HG02970 (cell line): ENCODE measurements at regions not wholly inside any gene's neighbourhood (a gene's known extent, or its start where the extent isn't known, plus 50 kb on each side); places are given as distances from the start of the nearest gene placed in this dataset.
"Not testable (repeated sequence)": the region's sequence is repeated elsewhere in the genome, so short reads cannot be mapped to it uniquely, and the experiment has no call there.

Source experiments
- ATAC-seq: cut with Tn5 transposase; IDR thresholded peaks from one replicate; pipeline ENCODE4 v1.9.1; 2021; ENCODE audit warnings: mild to moderate bottlenecking, moderate library complexity, moderate number of reproducible peaks; ENCODE audit not compliant: unreplicated experiment, low FRiP score

DNA sequence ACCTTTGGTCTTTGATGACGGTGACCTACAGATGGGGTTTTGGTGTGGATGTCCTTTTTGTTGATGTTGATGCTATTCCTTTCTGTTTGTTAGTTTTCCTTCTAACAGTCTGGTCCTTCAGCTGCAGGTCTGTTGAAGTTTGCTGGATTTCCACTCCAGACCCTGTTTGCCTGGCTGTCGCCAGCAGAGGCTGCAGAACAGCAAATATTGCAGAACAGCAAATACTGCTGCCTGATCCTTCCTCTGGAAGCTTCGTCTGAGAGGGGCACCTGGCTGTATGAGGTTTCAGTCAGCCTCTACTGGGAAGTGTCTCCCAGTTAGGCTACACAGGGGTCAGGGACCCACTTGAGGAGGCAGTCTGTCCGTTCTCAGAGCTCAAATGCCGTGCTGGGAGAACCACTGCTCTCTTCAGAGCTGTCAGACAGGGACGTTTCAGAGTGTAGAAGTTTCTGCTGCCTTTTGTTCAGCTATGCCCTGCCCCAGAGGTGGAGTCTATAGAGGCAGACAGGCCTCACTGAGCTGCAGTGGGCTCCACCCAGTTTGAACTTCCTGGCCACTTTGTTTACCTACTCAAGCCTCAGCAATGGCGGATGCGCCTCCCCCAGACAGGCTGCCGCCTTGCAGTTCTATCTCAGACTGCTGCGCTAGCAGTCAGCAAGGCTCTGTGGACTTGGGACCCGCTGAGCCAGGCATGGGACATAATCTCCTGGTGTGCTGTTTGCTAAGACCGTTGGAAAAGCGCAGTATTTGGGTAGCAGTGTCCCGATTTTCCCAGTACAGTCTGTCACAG, 156.4 kb upstream of the NR3C2 start:
- ATAC-seq = not testable (repeated sequence)

DNA sequence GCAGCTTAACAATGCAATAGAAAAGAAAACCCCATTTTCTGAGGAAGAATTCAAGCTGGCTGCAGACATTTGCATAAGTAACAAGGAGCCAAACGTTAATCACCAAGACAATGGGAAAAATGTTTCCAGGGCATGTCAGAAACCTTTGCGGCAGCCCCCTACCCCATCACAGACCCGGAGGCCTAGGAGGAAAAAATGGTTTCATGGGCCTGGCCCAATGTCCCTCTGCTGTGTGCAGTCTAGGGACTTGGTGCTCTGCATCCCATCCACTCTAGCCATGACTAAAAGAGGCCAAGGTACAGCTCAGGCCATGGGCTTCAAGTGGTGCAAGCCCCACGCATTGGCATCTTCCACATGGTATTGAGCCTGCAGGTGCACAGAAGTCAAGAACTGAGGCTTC, 147.0 kb upstream of the NR3C2 start:
- ATAC-seq = no peak

DNA sequence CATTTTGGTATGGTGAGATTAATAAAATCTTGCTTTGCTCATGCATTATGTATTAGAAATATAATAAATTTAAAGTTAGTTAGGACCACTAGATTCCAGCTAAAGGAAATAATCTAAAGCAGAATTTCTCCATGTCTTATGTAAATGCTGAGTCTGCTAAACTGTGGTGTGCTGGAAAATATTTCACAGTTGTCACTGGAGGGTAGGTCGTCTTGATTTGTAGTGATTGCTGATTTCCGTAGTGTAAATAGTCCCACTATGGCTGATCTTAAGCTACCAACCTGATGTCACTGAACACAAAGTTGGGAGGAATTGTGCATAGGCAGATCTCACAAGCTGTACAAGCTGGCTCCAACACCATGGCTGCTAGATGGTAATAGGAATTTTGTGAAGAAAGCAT, 133.4 kb upstream of the NR3C2 start:
- no peak for ATAC-seq

DNA sequence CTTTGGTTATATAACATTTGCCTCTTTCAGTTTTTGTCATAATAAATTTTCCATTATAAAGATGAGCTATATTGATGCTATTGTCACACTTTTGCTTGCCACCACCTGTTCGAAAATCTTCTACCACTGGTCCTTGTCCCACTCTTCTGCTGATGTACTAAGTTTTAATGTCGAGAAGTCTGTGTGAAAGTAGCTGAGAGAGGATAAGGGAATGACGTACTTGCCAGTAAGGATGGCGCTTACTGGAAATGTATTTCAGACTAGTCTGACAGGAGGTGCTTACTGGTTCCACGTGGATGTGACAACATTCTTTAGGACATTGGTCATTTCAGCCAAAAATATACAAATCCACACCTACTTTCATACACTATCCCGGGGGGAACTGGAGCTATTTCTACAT, 132.7 kb upstream of the NR3C2 start:
- no peak for ATAC-seq

DNA sequence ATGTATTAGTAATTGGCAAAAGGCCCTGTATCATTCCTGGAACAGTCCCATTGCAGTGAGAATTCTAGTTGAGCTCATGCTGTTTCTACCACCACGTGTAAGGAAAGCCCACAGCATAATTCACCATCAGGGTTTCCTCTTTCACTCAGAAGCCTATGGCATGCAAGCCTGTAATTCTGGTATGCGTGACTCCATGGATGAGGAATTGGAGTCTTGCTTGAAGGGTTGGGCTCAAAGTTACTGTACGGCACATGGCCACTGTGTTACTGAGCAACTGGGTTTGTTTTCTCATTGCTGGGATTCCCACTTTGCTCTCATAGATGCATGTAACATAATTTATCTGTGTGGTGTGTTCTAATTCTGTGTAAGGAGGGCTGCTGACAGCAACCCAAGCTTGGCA, 132.3 kb upstream of the NR3C2 start:
- ATAC-seq = no peak

DNA sequence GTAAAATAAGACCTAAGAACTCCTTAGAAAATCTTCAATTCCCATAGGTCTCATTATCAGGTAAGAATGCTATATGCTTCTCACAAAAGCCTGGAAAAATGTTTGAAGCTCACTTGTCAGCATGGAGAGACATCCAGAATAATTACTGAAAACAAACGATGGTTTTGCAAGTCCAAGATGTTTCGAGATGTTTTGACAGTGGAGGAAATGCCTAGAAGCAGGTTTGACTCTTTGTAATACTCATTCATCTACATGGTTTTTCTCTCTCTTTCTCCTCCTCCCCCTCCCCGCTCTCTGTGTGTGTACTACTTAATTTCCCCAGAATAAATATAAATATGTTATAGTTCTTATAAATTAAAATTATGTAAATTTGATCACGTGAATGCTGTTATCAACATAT, 131.9 kb upstream of the NR3C2 start:
- ATAC-seq = no peak

DNA sequence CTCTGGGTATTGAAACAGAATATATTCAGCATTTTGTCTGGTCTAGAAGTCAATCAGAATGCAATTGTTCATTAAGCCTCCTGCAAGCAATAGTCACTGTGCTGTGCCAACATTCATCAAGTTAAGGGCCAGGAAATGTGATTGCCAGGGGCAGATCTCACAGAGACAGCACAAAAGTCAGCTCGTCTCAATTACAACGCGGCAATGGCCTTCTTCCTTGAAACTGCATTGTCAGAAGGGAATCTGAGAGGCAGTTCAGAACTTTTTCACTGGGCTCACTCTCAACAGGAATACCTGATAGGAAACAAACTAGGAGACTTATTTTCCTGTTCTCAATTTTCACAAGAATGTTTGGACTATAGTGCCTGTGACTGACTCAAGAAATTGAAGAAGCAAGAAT, 131.1 kb upstream of the NR3C2 start:
- ATAC-seq = no peak

DNA sequence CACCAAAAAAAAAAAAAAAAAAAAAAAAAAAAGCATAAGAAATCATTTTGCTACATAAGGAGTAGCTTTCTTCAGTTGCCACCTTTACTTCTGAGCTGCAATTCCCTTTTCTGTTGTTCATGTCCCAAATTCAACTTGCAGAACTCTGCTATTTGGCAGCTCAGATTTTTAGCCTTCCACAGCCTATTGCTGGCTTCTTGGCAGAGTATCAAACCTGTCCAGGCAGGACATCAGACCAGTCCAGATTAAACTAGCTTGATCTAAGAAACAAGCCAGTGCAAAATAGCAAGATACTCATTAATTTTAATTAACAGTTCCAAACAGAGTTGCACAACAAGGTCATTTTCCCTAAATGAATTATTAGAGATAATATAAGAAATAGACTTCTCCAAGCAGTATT, 123.6 kb upstream of the NR3C2 start:
- no peak for ATAC-seq

DNA sequence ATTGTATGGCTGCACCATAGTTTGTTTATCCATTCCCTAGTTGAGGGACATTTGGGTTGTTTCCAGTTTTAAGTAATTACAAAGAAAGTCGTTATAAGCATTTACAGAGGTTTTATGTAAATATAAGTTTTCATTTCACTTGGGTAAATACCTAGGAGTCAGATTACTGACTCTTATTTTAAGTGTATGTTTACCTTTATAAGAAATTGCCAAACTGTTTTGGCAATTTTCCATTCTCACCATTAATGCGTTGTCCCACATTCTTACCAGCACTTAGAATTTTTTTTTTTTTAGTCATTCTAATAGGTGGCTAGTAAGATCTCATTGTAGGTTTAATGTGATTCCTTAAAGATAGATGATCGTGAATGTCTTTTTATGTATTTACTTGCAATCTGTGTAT, 121.5 kb upstream of the NR3C2 start:
- no peak for ATAC-seq

DNA sequence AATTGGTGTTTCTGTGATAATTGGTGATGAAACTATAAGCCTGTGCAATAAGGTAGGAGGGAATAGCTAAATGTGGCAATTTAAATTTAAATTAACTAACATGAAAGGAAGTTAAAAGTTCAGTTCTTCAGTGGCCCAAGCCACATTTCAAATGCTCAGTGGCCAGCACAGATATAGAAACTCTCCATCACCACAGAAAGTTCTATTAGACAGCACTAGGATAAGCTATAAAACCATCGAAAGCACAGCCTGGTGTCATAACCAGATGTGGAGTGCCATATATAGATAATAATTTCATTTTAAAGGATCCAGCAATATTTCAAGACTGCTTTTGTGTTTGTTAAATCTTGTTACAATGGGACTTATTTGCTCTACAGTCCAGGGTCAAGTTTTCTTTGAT, 119.3 kb upstream of the NR3C2 start:
- ATAC-seq = no peak

DNA sequence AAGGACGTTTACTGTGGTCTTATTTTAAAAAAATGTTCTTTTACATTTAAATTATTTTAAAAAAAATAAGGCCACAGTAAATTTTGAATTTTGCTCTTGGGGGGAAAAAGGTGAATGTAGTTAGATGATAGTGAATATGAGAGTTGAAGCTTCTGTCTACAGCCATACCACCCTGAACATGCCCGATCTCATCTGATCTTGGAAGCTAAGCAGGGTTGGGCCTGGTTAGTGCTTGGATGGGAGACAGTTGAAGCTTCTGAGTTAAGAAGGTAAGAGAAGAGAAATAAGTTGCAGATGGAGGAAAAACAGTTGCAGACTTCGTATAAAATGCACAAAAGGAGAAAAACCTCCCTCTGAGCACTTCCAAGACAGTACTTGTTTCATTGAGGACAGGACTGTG, 115.6 kb upstream of the NR3C2 start:
- no peak for ATAC-seq

DNA sequence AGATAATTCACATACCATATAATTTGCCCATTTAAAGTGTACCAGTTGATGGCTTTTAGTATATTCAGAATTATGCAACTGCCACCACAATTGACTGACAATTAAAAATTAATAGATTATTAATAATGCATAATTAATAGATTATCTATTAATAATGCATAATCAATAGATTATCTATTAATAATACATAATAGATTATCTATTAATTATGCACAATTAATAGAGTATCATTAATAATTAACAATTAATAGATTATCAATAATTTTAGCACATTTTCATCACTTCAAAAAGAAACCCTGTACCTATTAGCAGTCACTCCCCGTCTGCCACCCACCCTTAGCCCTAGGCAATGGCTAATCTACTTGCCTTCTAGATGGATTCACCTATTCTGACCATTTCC, 108.6 kb upstream of the NR3C2 start:
- no peak for ATAC-seq

DNA sequence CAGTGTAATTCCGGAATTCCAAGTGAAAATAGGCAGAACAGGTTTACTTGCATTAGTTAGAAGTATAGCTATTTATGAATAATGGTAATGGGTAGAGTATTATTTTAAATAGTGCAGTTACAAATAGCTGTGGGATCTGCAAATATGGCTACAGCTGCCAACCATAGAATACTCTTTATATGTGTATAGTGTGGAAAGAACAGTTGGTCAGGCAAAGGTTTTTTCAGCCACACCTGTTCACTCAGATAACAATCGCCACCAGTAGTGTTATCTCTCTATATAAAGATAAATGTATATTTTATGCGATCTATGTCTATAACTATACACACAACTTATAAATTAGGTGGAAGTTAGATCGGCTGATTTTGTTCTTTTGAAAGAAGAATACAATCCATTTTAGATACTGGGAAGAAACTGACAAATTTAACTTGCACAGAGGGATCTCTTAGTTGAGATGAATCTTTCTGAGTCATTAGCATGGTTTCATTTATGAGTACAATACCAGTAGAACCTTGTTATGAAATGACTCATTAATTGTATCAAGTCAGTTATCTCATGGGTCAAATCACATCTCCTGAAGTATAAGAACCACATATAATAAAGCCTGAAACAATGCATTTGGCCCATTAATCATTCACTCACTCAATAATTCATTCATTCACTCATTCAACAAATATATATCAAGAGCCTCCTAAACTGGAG, 100.9 kb upstream of the NR3C2 start:
- no peak for ATAC-seq

DNA sequence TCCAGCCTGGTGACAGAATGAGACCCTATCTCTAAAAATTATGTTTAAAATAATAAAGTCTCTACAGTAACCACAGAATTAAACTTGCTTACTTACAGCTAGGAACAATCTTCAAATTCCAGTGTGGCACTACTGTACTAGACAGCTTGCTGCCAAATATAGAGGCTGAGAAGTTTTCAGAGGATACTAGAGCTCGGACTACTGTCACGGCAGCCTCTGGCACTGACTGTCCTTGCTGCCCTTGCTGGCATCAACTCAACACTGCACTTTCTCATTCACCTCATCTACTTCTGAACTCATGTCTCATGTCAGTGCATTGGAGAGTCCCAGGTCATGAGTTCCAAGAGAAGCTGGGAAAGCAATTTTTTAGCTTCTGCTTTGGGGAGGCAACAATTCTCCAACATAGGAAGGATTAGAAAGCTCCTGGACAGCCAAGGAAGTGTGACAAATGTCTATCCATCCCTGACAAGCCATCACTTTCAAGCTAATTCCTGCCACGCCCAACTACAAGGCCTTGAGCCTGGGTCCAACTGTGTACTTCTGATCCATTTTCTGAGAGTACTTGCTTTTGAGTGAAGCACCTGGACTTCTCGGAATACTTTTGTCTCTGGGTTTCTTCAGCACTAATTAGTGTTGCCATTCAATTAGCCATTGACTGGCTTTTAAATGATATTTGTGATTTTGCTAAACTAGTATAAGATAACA, 98.6 kb upstream of the NR3C2 start:
- ATAC-seq = no peak

DNA sequence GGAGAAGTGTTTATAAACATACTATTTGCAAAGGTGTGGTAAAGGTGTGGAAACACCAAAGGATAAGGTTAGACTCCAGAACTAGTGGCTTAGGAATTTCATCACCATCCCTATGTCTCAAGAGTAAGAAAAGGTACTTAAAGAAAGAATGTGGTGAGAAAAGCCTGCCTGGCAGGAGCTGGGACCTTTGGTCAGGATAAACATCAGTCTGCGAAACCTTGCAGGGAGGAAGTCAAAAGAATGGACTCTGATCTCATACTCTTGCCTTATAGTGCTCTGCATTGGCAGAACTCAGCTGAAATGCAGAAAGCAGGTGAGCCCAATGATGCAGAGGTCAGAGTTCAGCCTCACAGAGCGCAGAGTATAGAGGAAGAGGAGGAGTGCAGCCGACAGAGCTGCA, 97.2 kb upstream of the NR3C2 start:
- ATAC-seq = no peak

DNA sequence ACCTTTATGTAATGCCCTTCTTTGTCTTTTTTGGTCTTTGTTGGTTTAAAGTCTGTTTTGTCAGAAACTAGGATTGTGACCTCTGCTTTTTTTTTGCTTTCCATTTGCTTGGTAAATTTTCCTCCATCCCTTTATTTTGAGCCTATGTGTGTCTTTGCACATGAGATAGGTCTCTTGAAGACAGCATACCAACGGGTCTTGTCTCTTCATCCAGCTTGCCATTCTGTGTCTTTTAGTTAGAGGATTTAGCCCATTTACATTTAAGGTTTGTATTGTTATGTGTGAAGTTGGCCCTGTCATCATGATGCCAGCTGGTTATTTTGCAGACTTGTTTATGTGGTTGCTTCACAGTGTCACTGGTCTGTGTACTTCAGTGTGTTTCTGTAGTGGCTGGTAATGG, 91.6 kb upstream of the NR3C2 start:
- not testable (repeated sequence) for ATAC-seq

DNA sequence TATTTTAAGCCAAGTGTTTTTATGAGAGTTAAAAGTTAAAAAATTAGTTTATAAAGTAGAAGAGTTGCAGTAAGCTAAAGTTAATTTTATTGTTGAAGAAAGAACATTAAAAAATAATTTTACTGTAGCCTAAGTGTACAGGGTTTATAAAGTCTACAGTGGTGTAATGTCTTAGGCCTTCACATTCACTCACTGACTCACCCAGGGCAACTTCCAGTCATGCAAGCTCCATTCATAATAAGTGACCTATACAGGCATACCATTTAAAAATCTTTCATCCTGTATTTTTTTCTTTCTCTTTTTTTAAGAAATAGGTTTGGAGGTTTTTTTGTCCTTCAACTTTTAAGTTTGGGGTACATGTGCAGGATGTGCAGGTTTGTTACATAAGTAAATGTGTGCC, 87.9 kb upstream of the NR3C2 start:
- no peak for ATAC-seq

DNA sequence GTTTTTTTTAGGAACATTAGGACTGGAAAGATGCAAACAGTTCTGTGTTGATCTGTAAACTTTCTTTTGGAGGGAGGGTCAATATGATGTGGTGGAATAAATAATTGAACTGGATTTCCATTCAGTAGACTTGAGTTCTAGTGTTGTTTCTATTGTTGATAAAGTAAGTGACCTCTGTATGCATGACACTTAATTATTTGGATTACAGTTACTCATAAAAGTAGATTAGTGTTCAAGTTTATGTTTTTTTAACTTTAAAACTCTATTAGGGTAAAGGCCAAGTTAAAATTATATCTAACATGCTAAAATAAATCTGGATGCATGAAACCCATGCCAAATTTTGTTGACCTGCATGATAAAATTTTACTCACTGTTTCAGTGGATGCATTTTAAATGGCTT, 85.4 kb upstream of the NR3C2 start:
- ATAC-seq = no peak

DNA sequence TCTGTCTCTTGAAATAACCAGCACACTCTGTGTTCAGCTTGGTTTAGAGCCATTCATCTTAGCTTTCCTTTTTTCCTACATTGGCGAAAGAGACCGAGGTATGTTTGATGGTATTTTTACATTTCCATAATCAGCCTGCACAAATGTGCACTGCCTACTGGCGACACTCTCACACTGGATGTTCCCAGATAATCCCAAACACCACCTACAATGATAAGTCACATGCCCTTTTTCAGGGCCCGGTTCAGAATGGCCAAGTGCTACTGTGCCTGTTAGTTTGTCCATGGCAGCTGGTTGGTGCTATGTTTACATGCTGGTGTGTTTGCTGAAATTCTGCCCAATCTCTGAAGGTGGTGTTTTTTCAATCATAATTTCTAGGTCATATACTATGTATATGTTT, 80.8 kb upstream of the NR3C2 start:
- ATAC-seq = no peak

DNA sequence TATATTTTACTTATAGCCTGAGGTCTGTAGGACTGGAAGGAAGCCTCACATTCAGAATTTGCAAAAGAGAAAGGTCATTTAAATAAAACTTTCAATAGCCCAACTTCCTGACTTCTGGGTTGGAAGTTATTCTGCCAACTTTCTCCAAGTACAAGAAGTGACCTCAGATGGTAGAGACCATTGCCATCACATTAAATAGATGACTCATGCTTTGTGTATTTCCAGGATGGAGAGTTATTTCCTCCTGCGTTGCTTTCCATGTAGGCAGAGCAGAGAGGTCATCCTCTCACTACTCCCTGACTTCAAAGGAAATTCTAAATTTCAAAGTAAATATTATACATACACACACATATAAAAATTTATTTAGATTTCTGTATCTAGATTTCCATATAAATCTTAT, 73.0 kb upstream of the NR3C2 start:
- ATAC-seq = no peak

DNA sequence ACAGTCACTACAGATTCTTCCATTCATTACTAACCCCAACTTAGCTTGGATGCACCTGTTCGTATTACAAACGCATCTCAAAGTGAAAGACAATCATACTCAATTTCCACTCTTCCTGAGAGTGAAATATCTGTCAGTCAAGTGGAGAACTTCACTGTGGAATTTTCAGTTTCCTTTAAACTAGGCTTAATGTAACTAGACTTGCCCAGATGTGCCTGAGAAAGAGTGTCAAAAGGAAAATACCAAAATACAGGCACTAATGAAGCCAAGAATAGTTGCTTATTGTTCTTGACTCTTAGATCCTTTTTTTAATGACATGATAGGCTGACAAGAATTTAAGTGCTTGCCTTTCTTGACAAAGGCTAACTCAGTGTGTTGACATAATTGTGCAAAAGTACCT, 72.4 kb upstream of the NR3C2 start:
- no peak for ATAC-seq

DNA sequence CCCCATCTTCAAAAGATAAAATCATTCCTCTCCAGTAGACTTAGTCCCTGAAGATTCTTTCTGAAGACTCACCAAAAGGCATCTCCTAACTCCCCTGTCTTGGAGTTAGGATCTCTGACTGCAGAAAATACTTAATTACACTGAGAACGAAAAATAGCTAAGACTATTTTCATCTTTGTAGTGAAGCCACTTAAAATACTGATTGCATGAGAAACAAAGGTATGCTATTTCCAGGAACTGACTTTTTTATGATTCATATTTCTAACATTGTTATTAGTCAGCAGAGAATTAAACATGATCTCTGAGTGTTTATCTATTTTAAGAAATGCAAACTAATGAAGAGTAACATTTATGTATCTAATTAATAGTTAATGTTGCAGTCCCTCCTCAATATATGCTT, 71.8 kb upstream of the NR3C2 start:
- ATAC-seq = no peak
